SK-N-SH (cell line): ENCODE measurements at regions not wholly inside any gene's neighbourhood (a gene's known extent, or its start where the extent isn't known, plus 50 kb on each side); places are given as distances from the start of the nearest gene placed in this dataset.

Experiments
- CTCF ChIA-PET: fragments of 300-600, 350-600 bp; formaldehyde crosslinking; extraction: SDS; loops from one replicate; lab custom pipeline; 2021; lab: Yijun Ruan, JAX
- POLR2A ChIA-PET: fragments of 350-600 bp; sonication (Branson Sonifier 250); formaldehyde crosslinking; extraction: SDS; loops from one replicate; lab custom pipeline; 2020; ENCODE audit warnings: antibody characterized with exemption, inconsistent platforms; lab: Yijun Ruan, JAX
- DNase-seq: peaks from one replicate; pipeline ENCODE4 v3.0.0; 2012
- H2AFZ ChIP-seq: fragments of 200-600 bp; sonication (generic); 2 replicates; pipeline ENCODE4 v1.8.1; 2016; ENCODE audit warnings: antibody characterized with exemption, mild to moderate bottlenecking, low read depth
- H3F3A ChIP-seq: fragments of 200-600 bp; sonication (generic); replicated peaks from 2 replicates; pipeline ENCODE3; 2016; ENCODE audit warnings: antibody characterized with exemption, mild to moderate bottlenecking; ENCODE audit not compliant: insufficient read depth
- H3K27ac ChIP-seq, 2 experiments: fragments of 200-500 bp in 1 of 2; fragments of 200-600 bp in 1 of 2; sonication (Bioruptor generic) in 1 of 2; sonication (generic), shearing (Covaris generic) in 1 of 2; 2 replicates each; pipeline versions ENCODE4 v1.5.1 to v1.6.1; 2014 to 2016; ENCODE audit warnings: low read depth in 2 of 2, inconsistent platforms in 1 of 2, low read length in 1 of 2, mild to moderate bottlenecking in 1 of 2, mixed read lengths in 1 of 2
- H3K27me3 ChIP-seq: fragments of 200-600 bp; sonication (generic), shearing (Covaris generic); 2 replicates; pipeline ENCODE4 v1.6.1; 2016; ENCODE audit warnings: mixed run types; ENCODE audit not compliant: insufficient read depth
- H3K36me3 ChIP-seq, 2 experiments: fragments of 200-500 bp in 1 of 2; fragments of 200-600 bp in 1 of 2; sonication (Bioruptor generic) in 1 of 2; sonication (generic) in 1 of 2; replicated peaks in 1 of 2; 2 replicates each; pipeline versions ENCODE3 to v1.5.1; 2014 to 2016; ENCODE audit warnings: low read length in 1 of 2, mild to moderate bottlenecking in 1 of 2; ENCODE audit not compliant: insufficient read depth in 2 of 2, control insufficient read depth in 1 of 2
- H3K4me1 ChIP-seq, 2 experiments: fragments of 200-500 bp in 1 of 2; fragments of 200-600 bp in 1 of 2; sonication (Bioruptor generic) in 1 of 2; sonication (generic), shearing (Covaris generic) in 1 of 2; 2 replicates each; pipeline versions ENCODE4 v1.5.1 to v1.6.1; 2014 to 2016; ENCODE audit warnings: low read depth in 1 of 2, low read length in 1 of 2, mixed run types in 1 of 2; ENCODE audit not compliant: insufficient read depth in 2 of 2, control insufficient read depth in 1 of 2
- H3K4me2 ChIP-seq: fragments of 200-600 bp; sonication (generic), shearing (Covaris generic); 2 replicates; pipeline ENCODE4 v1.6.1; 2017; ENCODE audit warnings: mixed run types
- H3K4me3 ChIP-seq, 2 experiments: fragments of 200-500 bp in 1 of 2; fragments of 200-600 bp in 1 of 2; sonication (Bioruptor generic) in 1 of 2; sonication (generic), shearing (Covaris generic) in 1 of 2; 2 replicates each; pipeline versions ENCODE4 v1.5.1 to v1.8.1; 2014 to 2016; ENCODE audit warnings: low read depth in 2 of 2, inconsistent platforms in 1 of 2, low read length in 1 of 2, mild to moderate bottlenecking in 1 of 2, mixed read lengths in 1 of 2, moderate library complexity in 1 of 2
- H3K79me2 ChIP-seq: fragments of 200-600 bp; sonication (generic); 2 replicates; pipeline ENCODE4 v1.8.1; 2017; ENCODE audit warnings: mild to moderate bottlenecking; ENCODE audit not compliant: insufficient read depth
- H3K9ac ChIP-seq: fragments of 200-600 bp; sonication (generic); 2 replicates; pipeline ENCODE4 v1.6.1; 2017; ENCODE audit warnings: mixed run types
- H3K9me2 ChIP-seq: fragments of 200-600 bp; sonication (generic); 2 replicates; pipeline ENCODE4 v1.6.1; 2017; ENCODE audit warnings: mixed run types
- H3K9me3 ChIP-seq: fragments of 200-600 bp; sonication (generic); 2 replicates; pipeline ENCODE4 v1.6.1; 2017; ENCODE audit warnings: mixed run types, mild to moderate bottlenecking, moderate library complexity
- H4K20me1 ChIP-seq: fragments of 200-600 bp; sonication (generic); 2 replicates; pipeline ENCODE4 v1.6.1; 2017; ENCODE audit warnings: mild to moderate bottlenecking, mixed run types; ENCODE audit not compliant: insufficient read depth
- CTCF ChIP-seq: fragments of 200-600 bp; sonication (generic); IDR thresholded peaks from 2 replicates; pipeline ENCODE4 v1.6.1; 2017; ENCODE audit warnings: antibody characterized with exemption, mild to moderate bottlenecking, moderate library complexity
- EZH2phosphoT487 ChIP-seq: fragments of 200-600 bp; sonication (generic); IDR thresholded peaks from 2 replicates; pipeline ENCODE4 v1.6.1; 2017; ENCODE audit warnings: low read depth, mixed run types, mild to moderate bottlenecking, antibody characterized with exemption, moderate library complexity, borderline replicate concordance
- FOSL2 ChIP-seq: IDR thresholded peaks from 2 replicates; pipeline ENCODE4 v1.4.0; 2012; ENCODE audit warnings: low read depth, mild to moderate bottlenecking, moderate library complexity, borderline replicate concordance
- FOXJ3 ChIP-seq: sonication (generic); formaldehyde crosslinking; IDR thresholded peaks from 2 replicates; pipeline ENCODE4 v1.5.1; 2020; ENCODE audit warnings: mild to moderate bottlenecking, missing genetic modification reagents
- FOXM1 ChIP-seq: IDR thresholded peaks from 2 replicates; pipeline ENCODE4 v1.4.0; 2012; ENCODE audit warnings: low read depth, mild to moderate bottlenecking
- GABPA ChIP-seq: IDR thresholded peaks from 2 replicates; pipeline ENCODE4 v1.4.0; 2012; ENCODE audit warnings: low read depth, mild to moderate bottlenecking
- JUND ChIP-seq: IDR thresholded peaks from 2 replicates; pipeline ENCODE4 v1.4.0; 2012
- MAX ChIP-seq: IDR thresholded peaks from 2 replicates; pipeline ENCODE4 v1.4.0; 2012; ENCODE audit warnings: low read depth
- NRF1 ChIP-seq: IDR thresholded peaks from 2 replicates; pipeline ENCODE4 v1.6.1; 2012; ENCODE audit warnings: low read depth, mild to moderate bottlenecking, low read length
- PBX3 ChIP-seq: IDR thresholded peaks from 2 replicates; pipeline ENCODE4; 2012
- POLR2AphosphoS5 ChIP-seq: IDR thresholded peaks from 2 replicates; pipeline ENCODE4 v1.6.1; 2012; ENCODE audit warnings: low read depth, low read length
- REST ChIP-seq: IDR thresholded peaks from 2 replicates; pipeline ENCODE4 v1.6.1; 2012; ENCODE audit warnings: mild to moderate bottlenecking, low read depth, low read length, moderate library complexity
- RXRA ChIP-seq: IDR thresholded peaks from 2 replicates; pipeline ENCODE4 v1.4.0; 2012; ENCODE audit warnings: low read depth, mild to moderate bottlenecking, borderline replicate concordance
- WGBS: methylation state at CpG from one replicate; pipeline ENCODE4 v1.1.6; 2017; ENCODE audit warnings: low lambda C conversion rate; 5-methylcytosine and 5-hydroxymethylcytosine counted together

- Histone ChIP-seq H3K27me3 (no peaks in the 10 kb centered on the region), H3K79me2 (no peaks in the 10 kb centered on the region), H2AFZ (no peak overlapping the region), H4K20me1 (no peaks in the 10 kb centered on the region), H3K9ac (no peak overlapping the region), H3K36me3 (no peaks in the 10 kb centered on the region), H3K27ac (no peak overlapping the region), H3K4me3 (no peak overlapping the region), H3K4me1 (no peaks in the 10 kb centered on the region), H3K4me2 (no peak overlapping the region), H3F3A (no peaks in the 10 kb centered on the region), H3K9me3 (no peaks in the 10 kb centered on the region), H3K9me2 (no peaks in the 10 kb centered on the region)
- ChIA-PET CTCF (interaction anchor here (0.8 kb wide), 1 partner anchor 615 kb away, joined by 3 read pairs; no protein-coding TSS in a partner anchor), POLR2A (no interaction called here)
- TF ChIP-seq REST: no peak
- no peak for TF ChIP-seq JUND
- no peak for TF ChIP-seq MAX
- TF ChIP-seq CTCF: no peak
- TF ChIP-seq NRF1: no peak
- no peak for TF ChIP-seq RXRA
- no peak for TF ChIP-seq POLR2AphosphoS5
- no peak for TF ChIP-seq FOXM1
- TF ChIP-seq FOSL2: no peak
- no peak for TF ChIP-seq PBX3
- no peak for TF ChIP-seq GABPA
- TF ChIP-seq FOXJ3 (CRISPR knock-in tag): no peak
- no peak for TF ChIP-seq EZH2phosphoT487
- WGBS: 74% methylated on average over 3 of the region's 3 CpGs
- no peak for DNase-seq
These were observed 1016.8 kb downstream of the NTRK3 start for GRCh38 chr15:87239582-87240230.
